ENCODE measurements at regions not wholly inside any gene's neighbourhood (a gene's known extent, or its start where the extent isn't known, plus 50 kb on each side); places are given as distances from the start of the nearest gene placed in this dataset.

- no CpG with 5 or more reads among the region's 6 CpGs for WGBS (ENCODE audit: extremely low coverage, insufficient coverage, insufficient read length)
- no peak overlapping the region for H3K4me3 ChIP-seq (ENCODE audit: low read depth, low read length)
- no peak overlapping the region for H3K14ac ChIP-seq (ENCODE audit: low read length)
- H2AK5ac ChIP-seq (ENCODE audit: low read length) = no peak overlapping the region
- H3K4me2 ChIP-seq (ENCODE audit: low read length) = no peak overlapping the region
- H4K12ac ChIP-seq (ENCODE audit: low read depth, low read length) = no peak overlapping the region
- H3K36me3 ChIP-seq (ENCODE audit: control insufficient read depth in 1 of 2, insufficient read depth in 2 of 2, low read length in 2 of 2) = no peaks in the 10 kb centered on the region
- H4K8ac ChIP-seq (ENCODE audit: low read depth, low read length) = no peak overlapping the region
- no peak overlapping the region for H3K23ac ChIP-seq (ENCODE audit: low read length)
- H3K4ac ChIP-seq (ENCODE audit: low read depth, low read length) = no peak overlapping the region
- H3K79me2 ChIP-seq (ENCODE audit: control insufficient read depth, insufficient read depth, low read length, poor library complexity) = no peaks in the 10 kb centered on the region
- no peak overlapping the region for H3K27ac ChIP-seq (ENCODE audit: low read depth, low read length)
- H3K9me3 ChIP-seq (ENCODE audit: insufficient read depth, low read depth, low read length) = peaks cover 2% of the 10 kb centered on the region
- peaks cover 0 to 2% of the 10 kb centered on the region in 2 experiments for H3K4me1 ChIP-seq (ENCODE audit: control insufficient read depth in 1 of 2, insufficient read depth in 2 of 2, low read length in 2 of 2)
- no peak overlapping the region for H3K9ac ChIP-seq (ENCODE audit: low read length)
- H2BK5ac ChIP-seq (ENCODE audit: low read depth, low read length, poor library complexity) = no peak overlapping the region
- H2BK120ac ChIP-seq (ENCODE audit: insufficient read depth, low read length, poor library complexity) = no peak overlapping the region
- no peaks in the 10 kb centered on the region for H3K79me1 ChIP-seq (ENCODE audit: low read length)
- no peak overlapping the region for H2AFZ ChIP-seq (ENCODE audit: insufficient read depth, low read length, poor library complexity)
- DNase-seq = no peak
- no peak overlapping the region for H3K18ac ChIP-seq (ENCODE audit: low read length)
- no peaks in the 10 kb centered on the region for H3K27me3 ChIP-seq (ENCODE audit: insufficient read depth, low read length)
- no peak overlapping the region for H2BK12ac ChIP-seq (ENCODE audit: low read length)
- H4K91ac ChIP-seq (ENCODE audit: low read depth, low read length) = no peak overlapping the region
Measured at GRCh38 chr5:167814040-167814439, 477.4 kb upstream of the WWC1 start.

DNA sequence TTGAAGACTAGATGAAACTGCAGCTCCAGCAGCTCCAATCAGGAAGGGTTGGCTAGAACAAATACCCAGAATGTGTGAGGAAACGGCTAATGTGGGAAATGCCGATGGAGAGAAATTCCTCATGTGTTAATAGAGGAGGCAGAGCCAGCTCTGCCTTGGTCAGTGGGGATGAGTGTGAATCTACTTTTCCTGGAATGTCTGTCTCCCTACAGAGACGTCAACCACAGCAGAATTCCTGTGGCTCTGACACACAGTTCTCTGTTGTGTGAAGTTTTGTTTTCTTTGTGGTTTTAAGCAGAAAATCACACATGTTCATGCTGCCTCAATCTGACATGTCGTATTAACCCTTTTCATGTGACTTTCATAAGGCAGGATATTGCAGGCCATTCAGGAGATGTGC, 476.6 kb upstream of the WWC1 start:
- Histone ChIP-seq H2AK5ac (ENCODE audit: low read length) (no peak overlapping the region), H4K12ac (ENCODE audit: low read depth, low read length) (no peak overlapping the region), H2AFZ (ENCODE audit: insufficient read depth, low read length, poor library complexity) (no peak overlapping the region), H2BK120ac (ENCODE audit: insufficient read depth, low read length, poor library complexity) (no peak overlapping the region), H3K4me1 (ENCODE audit: control insufficient read depth in 1 of 2, insufficient read depth in 2 of 2, low read length in 2 of 2) (peaks cover 0 to 2% of the 10 kb centered on the region in 2 experiments), H2BK5ac (ENCODE audit: low read depth, low read length, poor library complexity) (no peak overlapping the region), H3K79me1 (ENCODE audit: low read length) (no peaks in the 10 kb centered on the region), H3K9ac (ENCODE audit: low read length) (no peak overlapping the region), H3K4me2 (ENCODE audit: low read length) (no peak overlapping the region), H2BK12ac (ENCODE audit: low read length) (no peak overlapping the region), H3K4ac (ENCODE audit: low read depth, low read length) (no peak overlapping the region), H3K9me3 (ENCODE audit: insufficient read depth, low read depth, low read length) (peaks cover 2% of the 10 kb centered on the region), H3K79me2 (ENCODE audit: control insufficient read depth, insufficient read depth, low read length, poor library complexity) (no peaks in the 10 kb centered on the region), H3K27me3 (ENCODE audit: insufficient read depth, low read length) (no peaks in the 10 kb centered on the region), H3K36me3 (ENCODE audit: control insufficient read depth in 1 of 2, insufficient read depth in 2 of 2, low read length in 2 of 2) (no peaks in the 10 kb centered on the region), H3K23ac (ENCODE audit: low read length) (no peak overlapping the region), H4K91ac (ENCODE audit: low read depth, low read length) (no peak overlapping the region), H3K18ac (ENCODE audit: low read length) (no peak overlapping the region), H4K8ac (ENCODE audit: low read depth, low read length) (no peak overlapping the region), H3K4me3 (ENCODE audit: low read depth, low read length) (no peak overlapping the region), H3K14ac (ENCODE audit: low read length) (no peak overlapping the region), H3K27ac (ENCODE audit: low read depth, low read length) (peak overlapping the region; percentile 45)
- no peak for DNase-seq
- no CpG with 5 or more reads among the region's 4 CpGs for WGBS (ENCODE audit: extremely low coverage, insufficient coverage, insufficient read length)

DNA sequence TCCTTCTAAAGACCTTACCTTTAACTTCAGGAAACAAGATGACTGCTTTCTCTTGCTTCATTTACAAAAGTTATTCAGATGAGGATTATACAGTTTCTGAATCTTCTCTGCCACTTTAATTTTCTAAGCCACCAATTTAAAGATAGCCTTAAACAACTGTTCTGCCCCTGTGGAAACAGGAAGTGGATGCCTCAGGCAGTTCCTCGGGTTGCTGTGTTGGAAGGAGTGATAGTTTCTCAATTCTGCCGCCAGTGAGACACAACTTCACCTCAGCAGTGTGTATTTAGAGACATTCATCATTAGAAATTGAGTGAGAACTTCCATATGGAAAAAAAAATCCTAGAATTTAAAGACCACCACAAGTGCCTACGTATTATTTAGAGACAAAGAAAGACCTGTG, 475.1 kb upstream of the WWC1 start:
- no peak for DNase-seq
- Histone ChIP-seq H3K9ac (ENCODE audit: low read length) (no peak overlapping the region), H3K27ac (ENCODE audit: low read depth, low read length) (no peak overlapping the region), H4K91ac (ENCODE audit: low read depth, low read length) (no peak overlapping the region), H3K4me2 (ENCODE audit: low read length) (no peak overlapping the region), H3K4me1 (ENCODE audit: control insufficient read depth in 1 of 2, insufficient read depth in 2 of 2, low read length in 2 of 2) (peaks cover 0 to 2% of the 10 kb centered on the region in 2 experiments), H3K4me3 (ENCODE audit: low read depth, low read length) (no peak overlapping the region), H2AFZ (ENCODE audit: insufficient read depth, low read length, poor library complexity) (no peak overlapping the region), H4K12ac (ENCODE audit: low read depth, low read length) (no peak overlapping the region), H4K8ac (ENCODE audit: low read depth, low read length) (no peak overlapping the region), H2AK5ac (ENCODE audit: low read length) (no peak overlapping the region), H3K36me3 (ENCODE audit: control insufficient read depth in 1 of 2, insufficient read depth in 2 of 2, low read length in 2 of 2) (no peaks in the 10 kb centered on the region), H3K14ac (ENCODE audit: low read length) (no peak overlapping the region), H3K23ac (ENCODE audit: low read length) (no peak overlapping the region), H3K4ac (ENCODE audit: low read depth, low read length) (no peak overlapping the region), H3K9me3 (ENCODE audit: insufficient read depth, low read depth, low read length) (peaks cover 2% of the 10 kb centered on the region), H2BK12ac (ENCODE audit: low read length) (no peak overlapping the region), H3K18ac (ENCODE audit: low read length) (no peak overlapping the region), H2BK120ac (ENCODE audit: insufficient read depth, low read length, poor library complexity) (no peak overlapping the region), H3K79me1 (ENCODE audit: low read length) (no peaks in the 10 kb centered on the region), H3K79me2 (ENCODE audit: control insufficient read depth, insufficient read depth, low read length, poor library complexity) (no peaks in the 10 kb centered on the region), H2BK5ac (ENCODE audit: low read depth, low read length, poor library complexity) (no peak overlapping the region), H3K27me3 (ENCODE audit: insufficient read depth, low read length) (no peaks in the 10 kb centered on the region)
- no CpG with 5 or more reads among the region's 3 CpGs for WGBS (ENCODE audit: extremely low coverage, insufficient coverage, insufficient read length)

GRCh38 chr5:167816864-167817263, 474.6 kb upstream of the WWC1 start:
- WGBS (ENCODE audit: extremely low coverage, insufficient coverage, insufficient read length) = no CpG with 5 or more reads among the region's 4 CpGs
- H3K27ac ChIP-seq (ENCODE audit: low read depth, low read length) = no peak overlapping the region
- H4K8ac ChIP-seq (ENCODE audit: low read depth, low read length) = no peak overlapping the region
- H2BK5ac ChIP-seq (ENCODE audit: low read depth, low read length, poor library complexity) = no peak overlapping the region
- no peaks in the 10 kb centered on the region for H3K79me1 ChIP-seq (ENCODE audit: low read length)
- H3K9me3 ChIP-seq (ENCODE audit: insufficient read depth, low read depth, low read length) = peaks cover 2% of the 10 kb centered on the region
- no peak overlapping the region for H4K12ac ChIP-seq (ENCODE audit: low read depth, low read length)
- no peak overlapping the region for H3K4me2 ChIP-seq (ENCODE audit: low read length)
- H2AK5ac ChIP-seq (ENCODE audit: low read length) = no peak overlapping the region
- no peak overlapping the region for H3K14ac ChIP-seq (ENCODE audit: low read length)
- no peak overlapping the region for H2BK120ac ChIP-seq (ENCODE audit: insufficient read depth, low read length, poor library complexity)
- H3K18ac ChIP-seq (ENCODE audit: low read length) = no peak overlapping the region
- H2BK12ac ChIP-seq (ENCODE audit: low read length) = no peak overlapping the region
- no peak overlapping the region for H3K23ac ChIP-seq (ENCODE audit: low read length)
- H3K27me3 ChIP-seq (ENCODE audit: insufficient read depth, low read length) = no peaks in the 10 kb centered on the region
- H2AFZ ChIP-seq (ENCODE audit: insufficient read depth, low read length, poor library complexity) = no peak overlapping the region
- H3K4ac ChIP-seq (ENCODE audit: low read depth, low read length) = no peak overlapping the region
- peaks cover 0 to 2% of the 10 kb centered on the region in 2 experiments for H3K4me1 ChIP-seq (ENCODE audit: control insufficient read depth in 1 of 2, insufficient read depth in 2 of 2, low read length in 2 of 2)
- no peaks in the 10 kb centered on the region for H3K36me3 ChIP-seq (ENCODE audit: control insufficient read depth in 1 of 2, insufficient read depth in 2 of 2, low read length in 2 of 2)
- no peak overlapping the region for H4K91ac ChIP-seq (ENCODE audit: low read depth, low read length)
- no peaks in the 10 kb centered on the region for H3K79me2 ChIP-seq (ENCODE audit: control insufficient read depth, insufficient read depth, low read length, poor library complexity)
- no peak for DNase-seq
- no peak overlapping the region for H3K4me3 ChIP-seq (ENCODE audit: low read depth, low read length)
- H3K9ac ChIP-seq (ENCODE audit: low read length) = no peak overlapping the region

Measured in trophoblast cell (in vitro differentiated cells and primary cell).